Psoas muscle (tissue), 7 donors: ENCODE measurements at regions not wholly inside any gene's neighbourhood (a gene's known extent, or its start where the extent isn't known, plus 50 kb on each side); places are given as distances from the start of the nearest gene placed in this dataset.
"Not testable (repeated sequence)": the region's sequence is repeated elsewhere in the genome, so short reads cannot be mapped to it uniquely, and the experiment has no call there.

ENCODE experiments used
- ATAC-seq, 4 donors: fragments of 200-7000 bp; cut with Tn5 transposase; one replicate each; pipeline ENCODE4 v1.9.1; 2020; ENCODE audit warnings: moderate library complexity in 3 of 4, mild to moderate bottlenecking in 2 of 4
- DNase-seq, 2 donors: peaks; one replicate each; pipeline ENCODE4 v3.0.0-alpha.2; 2020
- H3K27ac ChIP-seq: fragments of 200-600 bp; one replicate; pipeline ENCODE4 v1.8.0; 2022
- H3K27me3 ChIP-seq, 3 donors: fragments of 200-600 bp in 1 of 3; one replicate each; pipeline versions ENCODE4 v1.6.1 to v1.8.0; 2013 to 2022; ENCODE audit warnings: low read length in 2 of 3, mild to moderate bottlenecking in 2 of 3, moderate library complexity in 1 of 3; ENCODE audit not compliant: insufficient read depth in 3 of 3
- H3K36me3 ChIP-seq, 2 donors: fragments of 200-600 bp in 1 of 2; one replicate each; pipeline versions ENCODE4 v1.6.1 to v1.8.0; 2013 to 2022; ENCODE audit warnings: low read depth in 1 of 2, mild to moderate bottlenecking in 1 of 2, moderate library complexity in 1 of 2; ENCODE audit not compliant: insufficient read depth in 1 of 2
- H3K4me1 ChIP-seq: fragments of 200-600 bp; one replicate; pipeline ENCODE4 v1.8.0; 2022
- H3K4me3 ChIP-seq: fragments of 200-600 bp; one replicate; pipeline ENCODE4 v1.8.0; 2022; ENCODE audit warnings: mild to moderate bottlenecking
- H3K9me3 ChIP-seq: fragments of 200-600 bp; one replicate; pipeline ENCODE4 v1.8.0; 2022
- WGBS, 3 donors: extraction: QIAGEN DNeasy Blood & Tissue Kit; methylation state at CpG; one replicate each; pipeline versions ENCODE4 v1.1.6 to v1.1.7; 2013; 5-methylcytosine and 5-hydroxymethylcytosine counted together
- intact Hi-C, 2 donors: fragments of 100-400 bp; cut with DNase I; formaldehyde crosslinking; loops; one replicate each; pipeline versions ENCODE4 v1.11.0 to v1.14.2; 2022
- TF ChIP-seq, protein P1 (sequence below): fragments of 200-600 bp; IDR thresholded peaks from one replicate; pipeline ENCODE4 v1.8.0; 2022; ENCODE audit warnings: antibody characterized with exemption
- donor health status: healthy with polysubstance abuse.
- donor health status: DM: no; HTN: no; CAD: no; lungs with moderate emphysema.
- donor health status: Bipolar disorder and iron deficiency.
- donor health status: healthy.
- donor health status: DM: yes; HTN: yes; CAD: no.
- donor health status: DM: no; HTN: no; CAD: no.
- donor health status: DM: yes; HTN: yes; CAD: no.

DNA sequence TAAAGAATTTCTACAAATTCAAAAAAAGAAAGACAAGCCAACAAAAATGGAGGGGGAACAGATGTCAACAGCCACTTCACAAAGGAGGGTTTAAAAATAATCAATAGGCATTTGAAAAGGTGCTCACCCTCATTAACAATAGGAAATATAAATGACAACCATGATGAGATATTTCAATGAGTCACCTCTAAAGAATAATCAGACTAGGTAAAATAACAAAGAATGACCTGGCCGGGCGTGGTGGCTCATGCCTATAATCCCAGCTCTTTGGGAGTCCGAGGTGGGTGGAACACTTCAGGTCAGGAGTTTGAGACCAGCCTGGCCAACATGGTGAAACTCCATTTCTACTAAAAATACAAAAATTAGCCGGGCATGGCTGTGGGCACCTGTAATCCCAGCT lies 133.6 kb downstream of the KCNE4 start:
- Histone ChIP-seq H3K9me3 (no peaks in the 10 kb centered on the region), H3K27ac (no peak overlapping the region), H3K27me3 (no peaks in the 10 kb centered on the region), H3K4me1 (no peaks in the 10 kb centered on the region), H3K4me3 (no peak overlapping the region), H3K36me3 (no peaks in the 10 kb centered on the region)
- intact Hi-C loops, result no loop called here
- 90 to 96% (median 95%) methylated on average over 4 of the region's 4 CpGs for WGBS, 3 donors
- no peak for DNase-seq
- TF ChIP-seq, protein P1, sequence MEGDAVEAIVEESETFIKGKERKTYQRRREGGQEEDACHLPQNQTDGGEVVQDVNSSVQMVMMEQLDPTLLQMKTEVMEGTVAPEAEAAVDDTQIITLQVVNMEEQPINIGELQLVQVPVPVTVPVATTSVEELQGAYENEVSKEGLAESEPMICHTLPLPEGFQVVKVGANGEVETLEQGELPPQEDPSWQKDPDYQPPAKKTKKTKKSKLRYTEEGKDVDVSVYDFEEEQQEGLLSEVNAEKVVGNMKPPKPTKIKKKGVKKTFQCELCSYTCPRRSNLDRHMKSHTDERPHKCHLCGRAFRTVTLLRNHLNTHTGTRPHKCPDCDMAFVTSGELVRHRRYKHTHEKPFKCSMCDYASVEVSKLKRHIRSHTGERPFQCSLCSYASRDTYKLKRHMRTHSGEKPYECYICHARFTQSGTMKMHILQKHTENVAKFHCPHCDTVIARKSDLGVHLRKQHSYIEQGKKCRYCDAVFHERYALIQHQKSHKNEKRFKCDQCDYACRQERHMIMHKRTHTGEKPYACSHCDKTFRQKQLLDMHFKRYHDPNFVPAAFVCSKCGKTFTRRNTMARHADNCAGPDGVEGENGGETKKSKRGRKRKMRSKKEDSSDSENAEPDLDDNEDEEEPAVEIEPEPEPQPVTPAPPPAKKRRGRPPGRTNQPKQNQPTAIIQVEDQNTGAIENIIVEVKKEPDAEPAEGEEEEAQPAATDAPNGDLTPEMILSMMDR, result no peak
- no peak for ATAC-seq

DNA sequence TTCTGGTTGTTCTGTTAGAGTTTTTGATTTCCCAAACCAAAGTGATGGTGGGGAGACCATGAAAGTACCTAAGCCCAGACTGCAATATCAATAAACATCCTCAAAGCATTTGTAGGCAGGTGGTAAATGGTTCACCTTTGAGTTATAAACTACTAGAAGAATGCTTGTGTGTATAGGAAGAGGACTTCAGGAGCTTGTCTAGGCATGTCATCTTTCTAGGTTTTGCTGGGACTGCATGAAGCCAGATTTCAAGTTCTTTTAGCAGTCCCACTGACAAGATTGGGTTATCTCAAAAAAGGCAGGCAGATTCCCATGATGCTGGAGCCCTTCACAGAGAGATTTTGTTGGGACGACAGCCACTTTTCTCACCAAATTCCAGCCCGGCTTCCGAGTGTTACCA lies 135.3 kb downstream of the KCNE4 start:
- DNase-seq (no peak), ATAC-seq (no peak)
- no peaks in the 10 kb centered on the region for H3K9me3 ChIP-seq
- intact Hi-C loops, result no loop called here
- no peak overlapping the region for H3K4me3 ChIP-seq
- TF ChIP-seq, protein P1, result no peak
- no peak overlapping the region for H3K27ac ChIP-seq
- H3K4me1 ChIP-seq, result no peaks in the 10 kb centered on the region
- no peaks in the 10 kb centered on the region for H3K36me3 ChIP-seq
- no peaks in the 10 kb centered on the region for H3K27me3 ChIP-seq
- 91 to 95% (median 91%) methylated on average over 3 of the region's 3 CpGs for WGBS, 3 donors

DNA sequence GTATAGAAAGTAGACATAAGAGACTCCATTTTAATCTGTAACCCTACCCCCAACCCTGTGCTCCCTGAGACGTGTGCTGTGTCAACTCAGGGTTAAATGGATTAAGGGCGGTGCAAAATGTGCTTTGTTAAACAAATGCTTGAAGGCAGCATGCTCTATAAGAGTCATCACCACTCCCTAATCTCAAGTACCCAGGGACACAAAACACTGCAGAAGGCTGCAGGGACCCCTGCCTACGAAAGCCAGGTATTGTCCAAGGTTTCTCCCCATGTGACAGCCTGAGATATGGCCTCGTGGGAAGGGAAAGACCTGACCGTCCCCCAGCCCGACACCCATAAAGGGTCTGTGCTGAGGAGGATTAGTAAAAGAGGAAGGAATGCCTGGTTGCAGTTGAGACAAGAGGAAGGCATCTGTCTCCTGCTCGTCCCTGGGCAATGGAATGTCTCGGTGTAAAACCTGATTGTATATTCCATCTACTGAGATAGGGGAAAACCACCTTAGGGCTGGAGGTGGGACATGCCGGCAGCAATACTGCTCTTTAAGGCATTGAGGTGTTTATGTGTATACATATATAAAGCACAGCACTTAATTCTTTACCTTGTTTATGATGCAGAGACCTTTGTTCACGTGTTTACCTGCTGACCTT lies 138.7 kb downstream of the KCNE4 start:
- H3K9me3 ChIP-seq, H3K36me3 ChIP-seq, DNase-seq, H3K4me1 ChIP-seq, H3K27me3 ChIP-seq, H3K27ac ChIP-seq, intact Hi-C loops, H3K4me3 ChIP-seq, ATAC-seq: not testable (repeated sequence)
- WGBS, 3 donors, result 55 to 64% (median 61%) methylated on average over 10 of the region's 10 CpGs

DNA sequence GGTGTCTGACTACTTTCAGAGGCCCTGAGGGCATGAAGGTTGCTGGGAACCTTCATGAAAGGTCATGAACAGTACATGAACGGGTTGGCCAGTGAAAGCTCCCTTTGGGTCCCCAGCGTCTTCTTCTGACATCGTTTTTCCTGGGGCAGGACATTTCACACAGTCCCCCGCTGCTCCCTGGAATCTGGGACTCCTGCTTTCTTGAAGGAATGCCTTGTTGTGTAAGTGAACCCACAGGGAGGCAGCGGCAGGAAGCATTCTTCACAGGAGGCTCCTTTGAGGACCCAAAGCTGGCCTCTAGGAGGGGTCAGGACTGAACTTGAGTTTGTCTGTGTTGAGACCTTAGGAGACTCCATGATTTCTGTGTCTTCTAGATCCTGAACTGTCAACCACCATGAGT lies 144.3 kb downstream of the KCNE4 start:
- TF ChIP-seq, protein P1, result no peak
- Histone ChIP-seq H3K4me1 (no peaks in the 10 kb centered on the region), H3K36me3 (no peaks in the 10 kb centered on the region), H3K4me3 (no peak overlapping the region), H3K9me3 (no peaks in the 10 kb centered on the region), H3K27ac (no peak overlapping the region), H3K27me3 (no peaks in the 10 kb centered on the region)
- DNase-seq, result no peak
- 78 to 79% (median 78%) methylated on average over 5 of the region's 5 CpGs for WGBS, 3 donors
- intact Hi-C loops, result no loop called here
- no peak for ATAC-seq

DNA sequence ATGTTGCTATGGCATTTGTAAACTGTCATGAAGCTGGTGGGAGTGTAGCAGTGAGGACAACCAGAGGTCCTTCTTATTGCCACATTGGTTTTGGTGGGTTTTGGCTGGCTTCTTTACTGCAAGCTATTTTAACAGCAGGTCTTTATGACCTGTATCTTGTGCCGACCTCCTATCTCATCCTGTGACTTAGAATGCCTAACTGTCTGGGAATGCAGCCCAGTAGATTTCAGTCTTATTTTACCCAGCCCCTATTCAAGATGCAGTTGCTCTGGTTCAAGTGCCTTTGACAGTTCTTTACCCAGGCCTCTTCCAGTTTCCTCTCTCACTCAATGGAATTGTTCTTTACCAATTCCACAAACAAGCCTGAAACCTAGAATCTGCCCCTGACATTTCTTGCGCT lies 145.1 kb downstream of the KCNE4 start:
- intact Hi-C loops, result no loop called here
- no peak for DNase-seq

More for the DNA sequence above, 145.1 kb downstream of the KCNE4 start:
- WGBS, 3 donors, result 74 to 83% (median 79%) methylated on average over 2 of the region's 2 CpGs
- no peaks in the 10 kb centered on the region for H3K27me3 ChIP-seq
- no peaks in the 10 kb centered on the region for H3K36me3 ChIP-seq
- H3K4me1 ChIP-seq, result no peaks in the 10 kb centered on the region
- H3K27ac ChIP-seq, result no peak overlapping the region
- no peak overlapping the region for H3K4me3 ChIP-seq
- TF ChIP-seq, protein P1, result no peak
- no peak for ATAC-seq
- no peaks in the 10 kb centered on the region for H3K9me3 ChIP-seq
